Esophagus muscularis mucosa (tissue), 4 donors: ENCODE measurements at regions not wholly inside any gene's neighbourhood (a gene's known extent, or its start where the extent isn't known, plus 50 kb on each side); places are given as distances from the start of the nearest gene placed in this dataset.

ENCODE experiments used
- CTCF ChIP-seq, 3 experiments: fragments of 200-600 bp in 2 of 3; fragments of 450-650 bp in 1 of 3; sonication (generic) in 2 of 3; IDR thresholded peaks; one replicate each; pipeline ENCODE4 v1.5.1; 2017 to 2019; ENCODE audit warnings: antibody characterized with exemption in 3 of 3, mild to moderate bottlenecking in 2 of 3, moderate library complexity in 1 of 3
- EP300 ChIP-seq: sonication (generic); formaldehyde crosslinking; IDR thresholded peaks from one replicate; pipeline ENCODE4 v1.6.1; 2017; ENCODE audit warnings: antibody characterized with exemption
- POLR2A ChIP-seq: fragments of 450-650 bp; IDR thresholded peaks from one replicate; pipeline ENCODE4 v1.6.1; 2017; ENCODE audit warnings: antibody characterized with exemption, moderate library complexity, mild to moderate bottlenecking, low read depth
- POLR2AphosphoS5 ChIP-seq, 2 donors: sonication (generic); formaldehyde crosslinking; IDR thresholded peaks; one replicate each; pipeline ENCODE4 v1.6.1; 2017; ENCODE audit warnings: antibody characterized with exemption in 2 of 2

- TF ChIP-seq POLR2A: no peak
- no peak for TF ChIP-seq CTCF (IDR thresholded peaks at IDR 0.05)
- TF ChIP-seq EP300: no peak
- no peak for TF ChIP-seq POLR2AphosphoS5 (IDR thresholded peaks at IDR 0.05)
Observed at GRCh38 chr1:57644667-57645066, 220.8 kb upstream of the DAB1 start.
